IMR-90 (cell line): ENCODE measurements at regions not wholly inside any gene's neighbourhood (a gene's known extent, or its start where the extent isn't known, plus 50 kb on each side); places are given as distances from the start of the nearest gene placed in this dataset.

Experiments
- ATAC-seq: fragments of 200-7000 bp; cut with Tn5 transposase; 2 replicates; pipeline ENCODE4 v1.9.1; 2020; ENCODE audit warnings: low read depth, mild to moderate bottlenecking, moderate library complexity
- BruUV-seq: library from RNA; stranded (reverse); fragments of 400-500 nt; replicated peaks from 2 replicates; lab custom pipeline; 2021; lab: Mats Ljungman, UMichigan
- CTCF ChIA-PET: fragments of 300-600 bp; formaldehyde crosslinking; extraction: SDS; loops from one replicate; lab custom pipeline; 2021; ENCODE audit warnings: antibody characterized with exemption; lab: Yijun Ruan, JAX
- POLR2A ChIA-PET: fragments of 300-600 bp; sonication (Branson Sonifier 250); formaldehyde crosslinking; loops from one replicate; lab custom pipeline; 2022; ENCODE audit warnings: antibody characterized with exemption; ENCODE audit not compliant: unreplicated experiment; lab: Charles Lee
- DNase-seq: peaks from one replicate; pipeline ENCODE4 v3.0.0; 2013
- H2AFZ ChIP-seq: replicated peaks from 2 replicates; pipeline ENCODE3; 2013; ENCODE audit warnings: low read length, mild to moderate bottlenecking; ENCODE audit not compliant: poor library complexity
- H2AK5ac ChIP-seq: 2 replicates; pipeline ENCODE4 v1.6.1; 2013; ENCODE audit warnings: low read depth, low read length, inconsistent platforms
- H2AK9ac ChIP-seq: replicated peaks from 2 replicates; pipeline ENCODE3; 2013; ENCODE audit warnings: mild to moderate bottlenecking, low read depth, low read length, moderate library complexity; ENCODE audit not compliant: poor library complexity
- H2BK120ac ChIP-seq: 2 replicates; pipeline ENCODE4 v1.6.1; 2013; ENCODE audit warnings: low read depth, low read length, inconsistent platforms
- H2BK15ac ChIP-seq: 3 replicates; pipeline ENCODE4 v1.6.1; 2013; ENCODE audit warnings: low read depth, low read length, inconsistent platforms
- H2BK20ac ChIP-seq: 2 replicates; pipeline ENCODE4 v1.6.1; 2013; ENCODE audit warnings: low read depth, mild to moderate bottlenecking, inconsistent platforms, low read length, moderate library complexity
- H2BK5ac ChIP-seq: 2 replicates; pipeline ENCODE4 v1.6.1; 2013; ENCODE audit warnings: mild to moderate bottlenecking, low read depth, low read length, inconsistent platforms; ENCODE audit not compliant: poor library complexity, severe bottlenecking
- H3K14ac ChIP-seq: replicated peaks from 2 replicates; pipeline ENCODE4 v1.6.1; 2013; ENCODE audit warnings: low read depth, low read length, inconsistent platforms
- H3K18ac ChIP-seq: 2 replicates; pipeline ENCODE4 v1.6.1; 2013; ENCODE audit warnings: low read depth, low read length, control low read depth
- H3K23ac ChIP-seq: 2 replicates; pipeline ENCODE4 v1.6.1; 2013; ENCODE audit warnings: low read depth, low read length, inconsistent platforms
- H3K27ac ChIP-seq: 2 replicates; pipeline ENCODE4 v1.5.1; 2013; ENCODE audit warnings: mild to moderate bottlenecking, control low read depth, low read length; ENCODE audit not compliant: insufficient read depth
- H3K27me3 ChIP-seq: 2 replicates; pipeline ENCODE4 v1.6.1; 2013; ENCODE audit warnings: low read length; ENCODE audit not compliant: control insufficient read depth, insufficient read depth
- H3K36me3 ChIP-seq: 2 replicates; pipeline ENCODE4 v1.6.1; 2013; ENCODE audit warnings: low read length, mixed read lengths; ENCODE audit not compliant: control insufficient read depth, insufficient read depth
- H3K4ac ChIP-seq: 2 replicates; pipeline ENCODE4 v1.6.1; 2013; ENCODE audit warnings: low read depth, low read length, inconsistent platforms
- H3K4me1 ChIP-seq: 2 replicates; pipeline ENCODE4 v1.6.1; 2013; ENCODE audit warnings: low read length, mixed read lengths; ENCODE audit not compliant: control insufficient read depth, insufficient read depth
- H3K4me2 ChIP-seq: 2 replicates; pipeline ENCODE4 v1.6.1; 2013; ENCODE audit warnings: low read depth, mild to moderate bottlenecking, control low read depth, low read length, moderate library complexity
- H3K4me3 ChIP-seq: 2 replicates; pipeline ENCODE4 v1.5.1; 2013; ENCODE audit warnings: low read depth, mild to moderate bottlenecking, control low read depth, low read length, moderate library complexity; ENCODE audit not compliant: insufficient read depth
- H3K56ac ChIP-seq: 2 replicates; pipeline ENCODE4 v1.6.1; 2013; ENCODE audit warnings: low read length, inconsistent platforms; ENCODE audit not compliant: insufficient read depth; ENCODE audit errors: extremely low read depth
- H3K79me1 ChIP-seq, 2 experiments: 2 replicates each; pipeline ENCODE4 v1.6.1; 2013; ENCODE audit warnings: low read length in 2 of 2, inconsistent platforms in 1 of 2, low read depth in 1 of 2
- H3K9ac ChIP-seq: 2 replicates; pipeline ENCODE4 v1.6.1; 2013; ENCODE audit warnings: low read depth, low read length, control low read depth
- H3K9me1 ChIP-seq: 2 replicates; pipeline ENCODE4 v1.6.1; 2013; ENCODE audit warnings: low read length, inconsistent platforms; ENCODE audit not compliant: insufficient read depth
- H3K9me3 ChIP-seq: 2 replicates; pipeline ENCODE4 v1.6.1; 2013; ENCODE audit warnings: low read length; ENCODE audit not compliant: control insufficient read depth, insufficient read depth
- H4K20me1 ChIP-seq: 2 replicates; pipeline ENCODE4 v1.6.1; 2013; ENCODE audit warnings: low read length, inconsistent platforms; ENCODE audit not compliant: insufficient read depth
- H4K5ac ChIP-seq: 2 replicates; pipeline ENCODE4 v1.6.1; 2013; ENCODE audit warnings: mild to moderate bottlenecking, low read depth, low read length, control low read depth
- H4K8ac ChIP-seq, 2 experiments: 2 replicates each; pipeline ENCODE4 v1.6.1; 2013; ENCODE audit warnings: low read depth in 2 of 2, low read length in 2 of 2, control low read depth in 1 of 2, inconsistent platforms in 1 of 2
- H4K91ac ChIP-seq: 2 replicates; pipeline ENCODE4 v1.6.1; 2013; ENCODE audit warnings: low read depth, low read length, inconsistent platforms; ENCODE audit not compliant: insufficient read depth
- CTCF ChIP-seq: conservative IDR thresholded peaks from 2 replicates; pipeline ENCODE4 v1.5.1; 2012; ENCODE audit warnings: mild to moderate bottlenecking, low read depth, low read length, improper control_type of control experiment
- FOS ChIP-seq: fragments of 150-350 bp; IDR thresholded peaks from 2 replicates; pipeline ENCODE4 v1.6.1; 2016; ENCODE audit warnings: low read depth, low read length
- MXI1 ChIP-seq: IDR thresholded peaks from 2 replicates; pipeline ENCODE4 v1.6.1; 2012; ENCODE audit warnings: low read depth, mild to moderate bottlenecking, low read length, moderate library complexity, borderline replicate concordance
- POLR2A ChIP-seq: IDR thresholded peaks from 2 replicates; pipeline ENCODE4 v1.6.1; 2012; ENCODE audit warnings: mild to moderate bottlenecking, low read depth, low read length
- RAD21 ChIP-seq: IDR thresholded peaks from 2 replicates; pipeline ENCODE4 v1.6.1; 2012; ENCODE audit warnings: low read length, improper control_type of control experiment
- RCOR1 ChIP-seq: IDR thresholded peaks from 2 replicates; pipeline ENCODE4 v1.6.1; 2012; ENCODE audit warnings: mild to moderate bottlenecking, low read length, improper control_type of control experiment; ENCODE audit not compliant: insufficient replicate concordance
- RFX5 ChIP-seq: IDR thresholded peaks from 2 replicates; pipeline ENCODE4 v1.8.0; 2012; ENCODE audit warnings: low read depth, mild to moderate bottlenecking, low read length, moderate library complexity
- WGBS, 2 experiments: methylation state at CpG; one replicate each; pipeline versions ENCODE4 v1.1.5 to v1.1.7; 2013; ENCODE audit warnings: missing lambda C conversion rate in 2 of 2; ENCODE audit not compliant: insufficient read length in 1 of 2; ENCODE audit errors: extremely low coverage in 2 of 2; 5-methylcytosine and 5-hydroxymethylcytosine counted together
- dilution Hi-C: fragments of 300-500 bp; cut with HindIII; formaldehyde crosslinking; loops from one replicate; pipeline ENCODE4 v1.14.3; 2018; ENCODE audit warnings: low sequenced_read_pairs; ENCODE audit not compliant: unreplicated experiment
- in situ Hi-C: fragments of 300-500 bp; cut with MboI; formaldehyde crosslinking; loops from 3 replicates; pipeline ENCODE4 v1.14.3; 2019; ENCODE audit warnings: low sequenced_read_pairs, inconsistent platforms, mixed read lengths
- intact Hi-C: fragments of 100-400 bp; cut with micrococcal nuclease; formaldehyde crosslinking; loops from 2 replicates; pipeline ENCODE4 v1.10.0; 2022

GRCh38 chr10:125505648-125506047, 177.3 kb downstream of the TEX36 start:
- Histone ChIP-seq H2BK20ac (no peak overlapping the region), H3K23ac (no peak overlapping the region), H4K5ac (no peak overlapping the region), H3K4me1 (no peaks in the 10 kb centered on the region), H3K27ac (no peak overlapping the region), H3K14ac (no peak overlapping the region), H3K18ac (no peak overlapping the region), H3K56ac (no peak overlapping the region), H4K8ac (no peak overlapping the region), H3K9ac (no peak overlapping the region), H2BK15ac (no peak overlapping the region), H3K4ac (no peak overlapping the region), H2BK5ac (no peak overlapping the region), H3K79me1 (no peaks in the 10 kb centered on the region), H3K9me3 (no peaks in the 10 kb centered on the region), H3K27me3 (no peaks in the 10 kb centered on the region), H3K36me3 (no peaks in the 10 kb centered on the region), H2BK120ac (no peak overlapping the region), H2AK5ac (no peak overlapping the region), H4K91ac (no peak overlapping the region), H2AK9ac (no peak overlapping the region), H2AFZ (no peak overlapping the region), H3K9me1 (no peaks in the 10 kb centered on the region), H3K4me3 (no peak overlapping the region), H4K20me1 (no peaks in the 10 kb centered on the region), H3K4me2 (no peak overlapping the region)
- ATAC-seq (no peak), DNase-seq (no peak)
- TF ChIP-seq MXI1 (no peak), CTCF (no peak), RCOR1 (no peak), FOS (no peak), RFX5 (no peak), POLR2A (no peak), RAD21 (no peak)
- intact Hi-C loops: no loop called here
- dilution Hi-C loops: no loop called here
- CTCF ChIA-PET: no interaction called here
- BruUV-seq: no TSS peak
- in situ Hi-C loops: no loop called here
- POLR2A ChIA-PET: no interaction called here
- 11% methylated on average over 1 of the region's 3 CpGs; no CpG with 5 or more reads in 1 of the 2 experiments for WGBS, 2 experiments
